ENCODE measurements at regions not wholly inside any gene's neighbourhood (a gene's known extent, or its start where the extent isn't known, plus 50 kb on each side); places are given as distances from the start of the nearest gene placed in this dataset.

DNA sequence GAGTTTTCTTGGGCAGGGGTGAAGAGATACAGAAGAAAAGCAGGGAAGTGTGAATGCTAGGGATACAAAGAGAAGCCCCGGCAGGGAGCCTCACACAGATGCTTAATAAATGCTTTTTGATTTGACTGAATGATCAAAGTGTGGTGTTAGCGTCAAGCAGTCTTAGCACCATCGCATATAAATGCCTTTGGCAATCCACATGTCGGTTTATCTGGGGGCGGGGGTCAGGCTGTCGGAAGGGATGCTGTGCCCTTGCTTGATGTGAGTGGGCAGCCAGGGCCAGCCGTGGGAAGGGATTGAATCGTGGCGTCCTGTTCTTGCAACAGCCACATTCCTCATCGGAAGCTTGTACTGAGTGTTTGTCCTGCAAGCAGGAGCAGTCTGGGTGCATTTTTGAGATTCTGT, 173.1 kb downstream of the LACC1 start:
- TF ChIP-seq, protein P1, sequence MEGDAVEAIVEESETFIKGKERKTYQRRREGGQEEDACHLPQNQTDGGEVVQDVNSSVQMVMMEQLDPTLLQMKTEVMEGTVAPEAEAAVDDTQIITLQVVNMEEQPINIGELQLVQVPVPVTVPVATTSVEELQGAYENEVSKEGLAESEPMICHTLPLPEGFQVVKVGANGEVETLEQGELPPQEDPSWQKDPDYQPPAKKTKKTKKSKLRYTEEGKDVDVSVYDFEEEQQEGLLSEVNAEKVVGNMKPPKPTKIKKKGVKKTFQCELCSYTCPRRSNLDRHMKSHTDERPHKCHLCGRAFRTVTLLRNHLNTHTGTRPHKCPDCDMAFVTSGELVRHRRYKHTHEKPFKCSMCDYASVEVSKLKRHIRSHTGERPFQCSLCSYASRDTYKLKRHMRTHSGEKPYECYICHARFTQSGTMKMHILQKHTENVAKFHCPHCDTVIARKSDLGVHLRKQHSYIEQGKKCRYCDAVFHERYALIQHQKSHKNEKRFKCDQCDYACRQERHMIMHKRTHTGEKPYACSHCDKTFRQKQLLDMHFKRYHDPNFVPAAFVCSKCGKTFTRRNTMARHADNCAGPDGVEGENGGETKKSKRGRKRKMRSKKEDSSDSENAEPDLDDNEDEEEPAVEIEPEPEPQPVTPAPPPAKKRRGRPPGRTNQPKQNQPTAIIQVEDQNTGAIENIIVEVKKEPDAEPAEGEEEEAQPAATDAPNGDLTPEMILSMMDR (conservative IDR thresholded peaks at IDR 0.05 in 1 of 2, IDR thresholded peaks at IDR 0.05 in 1 of 2; ENCODE audit: extremely low read depth in 1 of 2, insufficient read depth in 1 of 2, low read depth in 1 of 2, low read length in 2 of 2) = no peak
- TF ChIP-seq EZH2 (IDR thresholded peaks at IDR 0.05; ENCODE audit: borderline replicate concordance, low read length) = no peak

Measured in mammary epithelial cell (primary cell).